Breast epithelium (tissue), 3 donors: ENCODE measurements at regions not wholly inside any gene's neighbourhood (a gene's known extent, or its start where the extent isn't known, plus 50 kb on each side); places are given as distances from the start of the nearest gene placed in this dataset.

Experiments
- POLR2A ChIP-seq: fragments of 450-650 bp; IDR thresholded peaks from one replicate; pipeline ENCODE4 v1.6.1; 2016; ENCODE audit warnings: antibody characterized with exemption, mild to moderate bottlenecking, moderate library complexity
- POLR2AphosphoS5 ChIP-seq, 3 donors: sonication (generic); formaldehyde crosslinking; IDR thresholded peaks; one replicate each; pipeline ENCODE4 v1.6.1; 2017; ENCODE audit warnings: antibody characterized with exemption in 3 of 3
- TF ChIP-seq, protein P1 (sequence below), 3 donors: fragments of 450-650 bp; IDR thresholded peaks; one replicate each; pipeline ENCODE4 v1.5.1; 2016 to 2017; ENCODE audit warnings: antibody characterized with exemption in 3 of 3, mild to moderate bottlenecking in 3 of 3, moderate library complexity in 3 of 3

DNA sequence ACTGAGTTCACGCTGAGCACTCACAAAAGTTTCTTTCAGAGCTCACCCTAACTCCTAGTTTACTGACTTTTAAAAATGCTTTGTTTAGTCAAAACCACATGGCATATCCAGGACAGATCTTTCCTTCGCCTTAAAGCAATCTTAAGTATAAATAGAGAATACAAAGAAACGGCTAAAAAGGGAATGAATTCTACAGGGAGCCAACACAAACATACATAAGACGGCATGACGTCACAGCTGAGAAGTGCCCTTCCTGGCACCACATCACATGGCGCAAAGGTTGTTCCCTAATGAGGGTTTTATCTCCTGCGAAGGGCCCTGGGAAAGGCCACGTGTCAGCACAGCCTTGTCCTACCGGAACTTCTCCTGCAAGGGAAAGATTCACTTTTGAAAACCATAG lies 141.3 kb downstream of the IRX1 start:
- TF ChIP-seq POLR2A = no peak
- TF ChIP-seq, protein P1, sequence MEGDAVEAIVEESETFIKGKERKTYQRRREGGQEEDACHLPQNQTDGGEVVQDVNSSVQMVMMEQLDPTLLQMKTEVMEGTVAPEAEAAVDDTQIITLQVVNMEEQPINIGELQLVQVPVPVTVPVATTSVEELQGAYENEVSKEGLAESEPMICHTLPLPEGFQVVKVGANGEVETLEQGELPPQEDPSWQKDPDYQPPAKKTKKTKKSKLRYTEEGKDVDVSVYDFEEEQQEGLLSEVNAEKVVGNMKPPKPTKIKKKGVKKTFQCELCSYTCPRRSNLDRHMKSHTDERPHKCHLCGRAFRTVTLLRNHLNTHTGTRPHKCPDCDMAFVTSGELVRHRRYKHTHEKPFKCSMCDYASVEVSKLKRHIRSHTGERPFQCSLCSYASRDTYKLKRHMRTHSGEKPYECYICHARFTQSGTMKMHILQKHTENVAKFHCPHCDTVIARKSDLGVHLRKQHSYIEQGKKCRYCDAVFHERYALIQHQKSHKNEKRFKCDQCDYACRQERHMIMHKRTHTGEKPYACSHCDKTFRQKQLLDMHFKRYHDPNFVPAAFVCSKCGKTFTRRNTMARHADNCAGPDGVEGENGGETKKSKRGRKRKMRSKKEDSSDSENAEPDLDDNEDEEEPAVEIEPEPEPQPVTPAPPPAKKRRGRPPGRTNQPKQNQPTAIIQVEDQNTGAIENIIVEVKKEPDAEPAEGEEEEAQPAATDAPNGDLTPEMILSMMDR (IDR thresholded peaks at IDR 0.05) = no peak
- no peak for TF ChIP-seq POLR2AphosphoS5 (IDR thresholded peaks at IDR 0.05)
